HL-60 (cell line): ENCODE measurements at regions not wholly inside any gene's neighbourhood (a gene's known extent, or its start where the extent isn't known, plus 50 kb on each side); places are given as distances from the start of the nearest gene placed in this dataset.
A peak's percentile ranks its signal among the peaks of the same experiment; 100 is the strongest.

Experiments
- CTCF ChIP-seq: IDR thresholded peaks from one replicate; pipeline ENCODE4 v1.5.1; 2011; ENCODE audit warnings: low read length, control low read depth, inconsistent platforms; ENCODE audit not compliant: insufficient read depth
- GABPA ChIP-seq: IDR thresholded peaks from 2 replicates; pipeline ENCODE4 v1.6.1; 2012; ENCODE audit warnings: low read depth
- POLR2AphosphoS5 ChIP-seq: IDR thresholded peaks from 2 replicates; pipeline ENCODE4 v1.6.1; 2012; ENCODE audit warnings: low read depth
- REST ChIP-seq: IDR thresholded peaks from 2 replicates; pipeline ENCODE4 v1.6.1; 2012; ENCODE audit warnings: low read depth; ENCODE audit not compliant: insufficient replicate concordance

- TF ChIP-seq CTCF, result no peak
- TF ChIP-seq POLR2AphosphoS5, result 0 out of 2 replicates have a peak, but pooled peaks have one; percentile 30
- TF ChIP-seq REST, result no peak
- TF ChIP-seq GABPA, result no peak
Observed at GRCh38 chr2:105571445-105571987, 172.7 kb upstream of the FHL2 start.
